ENCODE measurements at regions not wholly inside any gene's neighbourhood (a gene's known extent, or its start where the extent isn't known, plus 50 kb on each side); places are given as distances from the start of the nearest gene placed in this dataset.

DNA sequence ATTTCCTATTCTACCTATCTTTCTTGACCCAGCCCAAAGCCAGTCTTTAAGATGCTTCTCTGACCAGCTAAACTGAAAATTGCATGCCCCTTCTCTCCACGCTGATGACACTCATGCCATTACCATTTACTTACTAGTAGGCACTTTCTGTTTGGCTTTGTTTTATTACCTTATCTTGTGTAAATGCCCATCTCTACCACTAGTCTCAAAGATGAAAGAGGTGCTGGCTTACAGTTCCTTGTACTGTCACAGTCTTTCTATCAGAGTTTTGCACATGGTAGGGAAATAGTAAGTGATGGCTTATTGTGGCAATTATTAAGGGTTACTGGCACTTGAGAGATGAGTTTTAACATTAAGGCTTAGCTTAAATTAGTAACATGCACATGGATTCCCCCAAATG is 352.1 kb downstream of the RBM43 start:
- Mint-ChIP-seq H3K27me3 (peaks cover under 1% of the 10 kb centered on the region), H3K4me1 (no peaks in the 10 kb centered on the region), H3K36me3 (ENCODE audit: low read depth) (no peaks in the 10 kb centered on the region), H3K27ac (no peak overlapping the region), H3K9me3 (no peaks in the 10 kb centered on the region), H3K4me3 (no peak overlapping the region)
- DNase-seq (no peak), ATAC-seq (no peak)

DNA sequence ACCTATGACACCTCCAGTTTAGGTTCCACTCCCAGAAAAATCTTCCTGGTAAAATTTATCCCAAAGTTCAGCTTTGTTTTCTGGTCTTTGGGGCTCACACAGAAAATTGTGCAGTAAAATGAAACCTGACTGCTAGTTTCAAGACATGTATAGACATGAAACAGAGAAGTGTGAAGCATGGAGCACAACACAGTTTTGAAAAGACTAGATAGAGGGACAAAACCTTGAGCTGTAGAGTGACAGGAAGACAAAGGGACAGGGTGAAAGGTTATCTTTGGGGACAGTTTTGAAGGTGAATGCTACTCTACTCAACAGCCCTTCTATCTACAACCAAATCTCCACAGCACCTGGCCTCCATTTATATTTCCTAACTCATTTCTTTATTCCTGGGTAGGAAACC is 352.6 kb downstream of the RBM43 start:
- H3K9me3 Mint-ChIP-seq: no peaks in the 10 kb centered on the region
- ATAC-seq (no peak), DNase-seq (no peak)
- H3K36me3 Mint-ChIP-seq (ENCODE audit: low read depth): no peaks in the 10 kb centered on the region
- H3K27me3 Mint-ChIP-seq: peaks cover 1% of the 10 kb centered on the region
- H3K27ac Mint-ChIP-seq: no peak overlapping the region
- no peaks in the 10 kb centered on the region for H3K4me1 Mint-ChIP-seq
- H3K4me3 Mint-ChIP-seq: no peak overlapping the region

DNA sequence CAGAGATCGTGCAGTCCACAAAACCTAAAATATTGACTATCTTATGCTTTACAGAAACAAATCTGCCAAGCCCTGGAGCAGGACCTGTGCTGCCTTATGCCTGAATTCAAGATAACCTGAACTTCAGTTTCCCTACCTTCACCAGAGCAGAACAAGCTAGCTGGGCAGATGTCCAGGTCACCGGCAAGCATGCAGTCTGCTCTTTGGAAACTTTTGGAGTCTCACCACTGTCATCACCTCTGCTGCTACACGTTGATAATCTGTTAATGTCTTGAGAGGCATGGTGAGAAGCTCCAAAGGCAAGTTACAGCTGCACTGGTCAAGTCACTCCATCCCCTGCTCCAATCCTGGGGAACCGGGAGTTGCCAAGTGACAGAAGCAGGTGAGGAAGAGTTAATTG is 354.2 kb downstream of the RBM43 start:
- Mint-ChIP-seq H3K36me3 (ENCODE audit: low read depth) (no peaks in the 10 kb centered on the region), H3K27ac (no peak overlapping the region), H3K9me3 (no peaks in the 10 kb centered on the region), H3K4me1 (no peaks in the 10 kb centered on the region), H3K4me3 (no peak overlapping the region), H3K27me3 (peaks cover 1% of the 10 kb centered on the region)
- ATAC-seq: no peak
- no peak for DNase-seq

GRCh38 chr2:150903461-150903860 is 358.2 kb downstream of the RBM43 start:
- Mint-ChIP-seq H3K27me3 (peaks cover 1% of the 10 kb centered on the region), H3K27ac (no peak overlapping the region), H3K4me1 (no peaks in the 10 kb centered on the region), H3K36me3 (ENCODE audit: low read depth) (no peaks in the 10 kb centered on the region), H3K9me3 (peaks cover 20% of the 10 kb centered on the region), H3K4me3 (no peak overlapping the region)
- DNase-seq: no peak
- no peak for ATAC-seq

DNA sequence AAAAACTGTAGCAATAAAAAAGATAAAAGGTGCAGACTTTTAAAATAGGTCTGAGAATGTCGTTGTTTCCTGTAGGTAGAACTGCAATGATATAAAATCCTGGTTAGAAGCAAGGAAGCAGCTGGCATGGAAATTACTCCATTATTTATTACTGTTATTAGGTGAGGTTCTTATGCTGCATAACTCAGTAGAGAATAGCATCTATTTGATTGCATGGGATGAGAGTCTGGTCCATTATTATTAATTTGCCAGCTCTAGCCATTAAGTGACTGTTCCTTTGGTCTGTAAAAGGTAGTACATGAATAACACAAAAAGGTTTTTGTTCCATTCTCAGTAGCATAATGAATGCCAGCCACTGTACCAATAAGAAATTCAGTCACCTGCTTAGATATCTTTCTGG is 358.6 kb downstream of the RBM43 start:
- no peak overlapping the region for H3K27ac Mint-ChIP-seq
- peaks cover 20% of the 10 kb centered on the region for H3K9me3 Mint-ChIP-seq
- no peaks in the 10 kb centered on the region for H3K4me1 Mint-ChIP-seq
- H3K36me3 Mint-ChIP-seq (ENCODE audit: low read depth): no peaks in the 10 kb centered on the region
- H3K27me3 Mint-ChIP-seq: peaks cover 1% of the 10 kb centered on the region
- H3K4me3 Mint-ChIP-seq: no peak overlapping the region
- DNase-seq: no peak
- ATAC-seq: no peak

- no peak for ATAC-seq
- Mint-ChIP-seq H3K27ac (no peak overlapping the region), H3K27me3 (peaks cover 1% of the 10 kb centered on the region), H3K9me3 (peaks cover 20% of the 10 kb centered on the region), H3K36me3 (ENCODE audit: low read depth) (no peaks in the 10 kb centered on the region), H3K4me1 (no peaks in the 10 kb centered on the region), H3K4me3 (no peak overlapping the region)
- DNase-seq: no peak
These were observed 360.8 kb downstream of the RBM43 start for GRCh38 chr2:150900913-150901312.

DNA sequence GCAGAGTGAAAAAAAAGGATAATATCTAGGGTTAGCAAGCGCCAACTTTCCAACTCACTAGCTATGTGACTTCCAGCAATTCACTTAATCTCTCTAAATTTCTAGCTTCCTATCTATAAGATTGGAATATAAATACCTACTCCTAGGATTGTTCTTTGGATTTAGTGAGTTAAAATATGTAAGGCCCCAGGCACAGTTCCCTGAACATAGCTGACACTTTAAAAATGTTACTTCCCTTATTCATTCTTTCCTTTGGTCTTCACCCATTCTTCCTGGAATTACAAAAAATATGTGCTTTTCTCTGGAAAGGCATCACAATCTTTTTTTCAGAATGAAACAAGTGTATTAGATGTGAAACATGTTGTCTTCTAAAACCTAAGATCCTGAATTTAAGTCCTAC is 365.7 kb downstream of the RBM43 start:
- ATAC-seq (no peak), DNase-seq (no peak)
- H3K27ac Mint-ChIP-seq: no peak overlapping the region
- no peaks in the 10 kb centered on the region for H3K4me1 Mint-ChIP-seq
- H3K27me3 Mint-ChIP-seq: no peaks in the 10 kb centered on the region
- peaks cover 12% of the 10 kb centered on the region for H3K9me3 Mint-ChIP-seq
- no peaks in the 10 kb centered on the region for H3K36me3 Mint-ChIP-seq (ENCODE audit: low read depth)
- H3K4me3 Mint-ChIP-seq: no peak overlapping the region

GRCh38 chr2:150889141-150889540 is 372.5 kb downstream of the RBM43 start:
- DNase-seq (no peak), ATAC-seq (no peak)
- H3K9me3 Mint-ChIP-seq: no peaks in the 10 kb centered on the region
- no peaks in the 10 kb centered on the region for H3K4me1 Mint-ChIP-seq
- H3K27ac Mint-ChIP-seq: no peak overlapping the region
- no peak overlapping the region for H3K4me3 Mint-ChIP-seq
- H3K36me3 Mint-ChIP-seq (ENCODE audit: low read depth): no peaks in the 10 kb centered on the region
- no peaks in the 10 kb centered on the region for H3K27me3 Mint-ChIP-seq

DNA sequence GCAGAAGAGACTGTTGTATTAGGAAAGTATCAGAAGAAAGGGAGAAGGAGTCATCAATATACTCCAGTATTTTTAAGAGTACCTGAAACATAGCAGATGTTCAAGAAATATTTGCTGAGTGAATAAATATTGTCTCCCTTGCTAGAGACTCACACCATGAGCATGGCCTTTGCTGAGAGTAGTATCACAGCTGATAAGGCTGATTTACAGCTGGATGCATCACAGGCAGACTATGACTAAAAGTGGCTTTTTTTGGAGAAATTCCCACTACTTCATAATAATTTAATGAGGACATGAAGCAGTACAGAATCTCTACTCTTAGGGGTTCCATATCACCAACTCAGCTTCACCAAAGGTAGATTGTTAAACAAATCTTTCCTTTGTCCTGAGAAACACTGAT is 373.3 kb downstream of the RBM43 start:
- no peak overlapping the region for H3K4me3 Mint-ChIP-seq
- no peak overlapping the region for H3K27ac Mint-ChIP-seq
- no peaks in the 10 kb centered on the region for H3K27me3 Mint-ChIP-seq
- ATAC-seq: no peak
- DNase-seq: no peak
- H3K9me3 Mint-ChIP-seq: no peaks in the 10 kb centered on the region
- no peaks in the 10 kb centered on the region for H3K4me1 Mint-ChIP-seq
- no peaks in the 10 kb centered on the region for H3K36me3 Mint-ChIP-seq (ENCODE audit: low read depth)

GRCh38 chr2:150887926-150888325 is 373.7 kb downstream of the RBM43 start:
- no peaks in the 10 kb centered on the region for H3K27me3 Mint-ChIP-seq
- H3K4me1 Mint-ChIP-seq: no peaks in the 10 kb centered on the region
- H3K36me3 Mint-ChIP-seq (ENCODE audit: low read depth): no peaks in the 10 kb centered on the region
- ATAC-seq (no peak), DNase-seq (no peak)
- no peaks in the 10 kb centered on the region for H3K9me3 Mint-ChIP-seq
- H3K4me3 Mint-ChIP-seq: no peak overlapping the region
- no peak overlapping the region for H3K27ac Mint-ChIP-seq

- Mint-ChIP-seq H3K36me3 (ENCODE audit: low read depth) (no peaks in the 10 kb centered on the region), H3K4me3 (no peak overlapping the region), H3K27me3 (peaks cover 2% of the 10 kb centered on the region), H3K9me3 (no peaks in the 10 kb centered on the region), H3K4me1 (no peaks in the 10 kb centered on the region), H3K27ac (no peak overlapping the region)
- no peak for DNase-seq
- no peak for ATAC-seq
These were observed 375.8 kb downstream of the RBM43 start for GRCh38 chr2:150885774-150886386.

DNA sequence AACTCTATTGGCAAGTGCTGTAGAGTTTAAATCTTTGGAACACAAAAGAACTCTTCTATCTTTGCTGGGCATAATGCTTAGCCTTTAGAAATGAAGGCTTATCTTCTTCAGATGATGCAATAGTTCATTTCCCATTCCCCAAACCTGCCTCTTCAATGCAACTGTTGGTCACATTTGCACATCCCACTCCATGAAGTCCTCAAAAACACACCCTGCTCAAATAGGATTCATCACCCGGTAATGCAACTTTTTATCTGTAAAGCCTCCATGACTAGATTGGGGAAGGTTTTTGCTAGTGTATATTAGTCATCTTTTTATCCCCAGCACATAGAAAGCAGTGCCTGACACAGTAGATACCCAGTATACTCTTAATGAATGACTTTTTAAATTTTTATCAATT is 376.4 kb downstream of the RBM43 start:
- no peak overlapping the region for H3K4me3 Mint-ChIP-seq
- ATAC-seq (no peak), DNase-seq (no peak)
- peaks cover 2% of the 10 kb centered on the region for H3K27me3 Mint-ChIP-seq
- H3K36me3 Mint-ChIP-seq (ENCODE audit: low read depth): no peaks in the 10 kb centered on the region
- no peaks in the 10 kb centered on the region for H3K4me1 Mint-ChIP-seq
- no peak overlapping the region for H3K27ac Mint-ChIP-seq
- no peaks in the 10 kb centered on the region for H3K9me3 Mint-ChIP-seq

- ATAC-seq (no peak), DNase-seq (no peak)
- no peaks in the 10 kb centered on the region for H3K4me1 Mint-ChIP-seq
- H3K4me3 Mint-ChIP-seq: no peak overlapping the region
- no peaks in the 10 kb centered on the region for H3K9me3 Mint-ChIP-seq
- peaks cover 2% of the 10 kb centered on the region for H3K27me3 Mint-ChIP-seq
- H3K36me3 Mint-ChIP-seq (ENCODE audit: low read depth): no peaks in the 10 kb centered on the region
- H3K27ac Mint-ChIP-seq: no peak overlapping the region
These were observed 378.1 kb downstream of the RBM43 start for GRCh38 chr2:150883613-150883895.

GRCh38 chr2:150882751-150883612 is 378.7 kb downstream of the RBM43 start:
- no peak overlapping the region for H3K27ac Mint-ChIP-seq
- no peaks in the 10 kb centered on the region for H3K9me3 Mint-ChIP-seq
- peaks cover 2% of the 10 kb centered on the region for H3K27me3 Mint-ChIP-seq
- H3K4me3 Mint-ChIP-seq: no peak overlapping the region
- H3K36me3 Mint-ChIP-seq (ENCODE audit: low read depth): no peaks in the 10 kb centered on the region
- no peak for DNase-seq
- no peaks in the 10 kb centered on the region for H3K4me1 Mint-ChIP-seq
- no peak for ATAC-seq

DNA sequence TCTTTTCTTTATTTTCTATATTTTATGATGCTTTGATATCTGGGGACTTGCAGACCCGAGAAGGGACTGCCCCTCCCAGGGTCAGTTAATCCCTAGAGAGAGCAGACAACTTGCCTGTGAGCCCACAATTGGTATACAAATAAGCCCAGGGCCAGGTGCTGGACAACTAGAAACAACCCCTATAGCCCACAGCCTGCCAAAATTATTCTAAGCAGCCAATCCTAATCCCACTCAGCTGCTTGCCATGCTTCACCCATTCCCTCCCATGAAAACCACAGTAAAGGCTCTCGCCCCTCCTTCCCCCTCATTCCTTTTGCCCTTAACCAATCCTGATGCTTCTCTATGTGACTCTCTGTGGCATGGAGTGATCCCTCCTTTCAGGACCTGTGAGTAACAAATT is 380.7 kb downstream of the RBM43 start:
- Mint-ChIP-seq H3K4me1 (no peaks in the 10 kb centered on the region), H3K27me3 (peaks cover 2% of the 10 kb centered on the region), H3K4me3 (no peak overlapping the region), H3K27ac (no peak overlapping the region), H3K36me3 (ENCODE audit: low read depth) (no peaks in the 10 kb centered on the region), H3K9me3 (no peaks in the 10 kb centered on the region)
- ATAC-seq (no peak), DNase-seq (no peak)

DNA sequence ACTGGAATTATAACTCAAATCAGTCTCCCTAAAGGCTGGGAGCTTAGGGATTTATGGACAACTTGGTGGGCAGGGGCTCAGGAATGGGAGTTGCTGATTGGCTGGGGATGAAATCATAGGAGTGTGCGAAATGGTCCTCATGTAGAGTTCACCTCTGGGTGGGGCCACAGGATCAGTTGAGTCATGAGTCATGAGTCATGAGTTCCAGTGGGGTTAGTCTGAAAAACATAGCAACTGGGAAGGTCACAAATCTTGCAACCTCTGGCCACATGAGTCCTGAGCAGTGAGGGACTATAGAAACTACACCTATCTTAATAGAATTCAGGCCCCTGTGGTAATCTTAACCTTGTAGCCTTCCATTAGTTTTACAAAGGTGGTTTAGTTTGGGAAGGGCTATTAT is 383.3 kb downstream of the RBM43 start:
- ATAC-seq (no peak), DNase-seq (no peak)
- Mint-ChIP-seq H3K36me3 (ENCODE audit: low read depth) (no peaks in the 10 kb centered on the region), H3K27ac (no peak overlapping the region), H3K4me1 (no peaks in the 10 kb centered on the region), H3K27me3 (peaks cover 2% of the 10 kb centered on the region), H3K9me3 (no peaks in the 10 kb centered on the region), H3K4me3 (no peak overlapping the region)

All from activated naive CD8-positive, alpha-beta T cell treated with anti-CD3 and anti-CD28 coated beads, Interleukin-2, amount 50 U/mL, for 24 hours (primary cell).